HG03442 (cell line): ENCODE measurements at regions not wholly inside any gene's neighbourhood (a gene's known extent, or its start where the extent isn't known, plus 50 kb on each side); places are given as distances from the start of the nearest gene placed in this dataset.
A peak's percentile ranks its signal among the peaks of the same experiment; 100 is the strongest.
"Not testable (repeated sequence)": the region's sequence is repeated elsewhere in the genome, so short reads cannot be mapped to it uniquely, and the experiment has no call there.

Experiments
- ATAC-seq: cut with Tn5 transposase; IDR thresholded peaks from one replicate; pipeline ENCODE4 v1.9.1; 2021; ENCODE audit warnings: mild to moderate bottlenecking, moderate library complexity; ENCODE audit not compliant: unreplicated experiment

- ATAC-seq, result not testable (repeated sequence)
Measured at GRCh38 chr3:195669310-195669709, 51.5 kb upstream of the MUC20 start.

- ATAC-seq, result not testable (repeated sequence)
Measured at GRCh38 chr3:195668131-195668766, 52.5 kb upstream of the MUC20 start.

DNA sequence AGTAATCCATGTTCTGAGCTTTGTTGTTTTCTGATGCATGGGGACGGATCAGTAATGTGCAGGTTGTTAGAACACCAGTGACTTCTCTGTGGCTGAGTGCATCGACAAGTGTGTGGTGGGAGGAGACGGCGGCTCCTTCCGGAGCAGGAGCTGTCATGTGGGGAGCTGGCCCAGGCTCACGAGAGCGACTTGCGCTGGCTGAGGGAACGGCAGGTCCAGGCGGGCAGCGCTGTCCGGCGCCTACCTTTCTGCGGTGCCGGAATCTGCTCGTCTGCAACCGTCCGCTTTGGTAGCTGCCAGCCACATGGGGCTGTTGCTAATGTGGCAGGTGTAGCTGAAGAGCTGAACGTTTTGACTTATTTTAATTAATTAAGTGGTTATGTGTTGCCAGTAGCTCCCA lies 55.5 kb upstream of the MUC20 start:
- ATAC-seq, result not testable (repeated sequence)

- not testable (repeated sequence) for ATAC-seq
Measured at GRCh38 chr3:195664131-195664530, 56.6 kb upstream of the MUC20 start.

DNA sequence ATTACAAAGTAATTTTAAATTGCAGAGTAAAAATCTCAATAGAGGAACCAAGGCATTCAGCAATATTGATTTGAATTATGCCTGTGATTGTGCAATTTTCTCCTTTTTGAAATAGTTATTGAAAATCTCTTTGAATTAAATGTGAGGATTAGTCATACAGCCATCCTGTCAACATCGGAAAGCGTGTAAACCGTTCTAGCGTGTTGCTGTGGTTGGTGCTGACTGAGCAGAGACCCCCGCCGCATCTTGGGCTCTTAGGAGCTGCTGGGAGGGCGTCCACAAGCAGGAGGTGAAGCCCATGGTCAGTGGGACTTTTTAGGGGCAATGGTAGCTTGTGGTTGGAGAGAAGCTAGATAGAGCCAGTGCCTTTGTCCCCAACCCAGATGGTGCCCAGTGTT lies 61.6 kb upstream of the MUC20 start:
- ATAC-seq, result not testable (repeated sequence)

DNA sequence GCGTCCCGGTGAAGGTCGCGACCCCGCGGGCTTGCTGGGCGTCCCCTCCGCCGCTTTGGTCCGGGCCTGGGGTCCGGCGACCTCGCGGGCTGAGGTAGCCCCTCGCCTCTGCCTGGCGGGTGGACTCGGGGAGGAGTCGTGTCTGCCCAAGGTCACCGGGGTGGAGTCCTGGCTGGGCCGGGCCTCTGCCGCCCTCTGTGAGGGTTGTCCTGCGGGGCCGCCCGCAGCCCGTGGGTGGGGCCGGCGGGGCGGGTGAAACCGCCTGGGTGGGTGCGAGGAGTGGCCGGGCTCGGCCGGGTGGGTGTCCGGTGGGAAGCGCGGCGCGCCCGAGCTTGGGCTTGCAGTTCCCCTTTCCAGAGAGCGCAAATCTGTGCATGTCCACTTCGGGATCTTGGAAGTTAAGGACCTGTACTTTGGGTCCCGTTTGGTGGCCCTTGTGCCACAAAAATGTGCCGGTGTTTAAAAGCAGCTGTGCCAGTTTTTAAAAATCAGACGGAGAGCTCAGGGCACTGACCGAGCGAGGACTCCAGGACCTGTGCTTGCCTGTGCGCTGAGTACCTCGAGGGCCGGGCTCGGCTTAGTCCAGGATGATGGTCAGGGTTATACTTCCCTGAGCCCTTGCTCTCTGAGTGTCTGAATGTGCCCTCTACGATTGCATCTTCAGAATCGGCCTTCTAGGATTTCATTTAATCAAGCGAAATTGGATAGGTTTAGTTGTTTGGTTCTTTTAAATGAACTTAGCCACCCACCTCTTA lies 62.2 kb upstream of the MUC20 start:
- peak; percentile 37 for ATAC-seq

- peak; percentile 77 for ATAC-seq
Measured at GRCh38 chr3:195657475-195658372, 63.1 kb upstream of the MUC20 start.

DNA sequence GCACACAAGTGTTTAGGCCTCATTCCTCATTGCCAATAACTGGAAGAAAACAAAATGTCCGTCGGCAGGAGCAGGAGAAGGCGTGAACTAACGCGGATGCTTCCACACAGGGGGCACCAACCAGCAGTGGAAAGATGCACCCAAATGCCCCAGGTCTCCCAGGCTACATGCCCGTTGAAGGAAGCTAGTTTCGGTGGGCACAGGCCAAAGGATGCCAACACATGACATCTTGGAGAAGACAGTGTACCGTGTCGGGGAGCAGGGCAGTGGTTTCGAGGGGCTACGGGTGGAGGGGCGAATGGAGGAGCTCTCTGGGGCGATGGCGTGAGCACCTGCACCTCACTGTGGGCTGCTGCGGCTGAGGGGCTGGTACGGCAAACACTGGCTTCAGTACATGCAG lies 64.7 kb upstream of the MUC20 start:
- ATAC-seq, result not testable (repeated sequence)

- not testable (repeated sequence) for ATAC-seq
Measured at GRCh38 chr3:195654746-195655145, 66.0 kb upstream of the MUC20 start.

DNA sequence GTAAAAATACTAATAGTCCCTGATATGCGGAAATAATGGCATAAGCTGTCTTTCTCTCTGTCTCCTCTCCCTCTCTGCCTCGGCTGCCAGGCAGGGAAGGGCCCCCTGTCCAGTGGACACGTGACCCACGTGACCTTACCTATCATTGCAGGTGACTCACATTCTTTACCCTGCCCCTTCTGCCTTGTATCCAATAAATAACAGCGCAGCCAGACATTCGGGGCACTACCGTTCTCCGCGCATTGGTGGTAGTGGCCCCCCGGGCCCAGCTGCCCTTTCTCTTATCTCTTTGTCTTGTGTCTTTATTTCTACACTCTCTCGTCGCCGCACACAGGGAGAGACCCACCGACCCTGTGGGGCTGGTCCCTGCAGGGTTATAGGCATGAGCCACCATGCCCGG lies 66.6 kb upstream of the MUC20 start:
- not testable (repeated sequence) for ATAC-seq

DNA sequence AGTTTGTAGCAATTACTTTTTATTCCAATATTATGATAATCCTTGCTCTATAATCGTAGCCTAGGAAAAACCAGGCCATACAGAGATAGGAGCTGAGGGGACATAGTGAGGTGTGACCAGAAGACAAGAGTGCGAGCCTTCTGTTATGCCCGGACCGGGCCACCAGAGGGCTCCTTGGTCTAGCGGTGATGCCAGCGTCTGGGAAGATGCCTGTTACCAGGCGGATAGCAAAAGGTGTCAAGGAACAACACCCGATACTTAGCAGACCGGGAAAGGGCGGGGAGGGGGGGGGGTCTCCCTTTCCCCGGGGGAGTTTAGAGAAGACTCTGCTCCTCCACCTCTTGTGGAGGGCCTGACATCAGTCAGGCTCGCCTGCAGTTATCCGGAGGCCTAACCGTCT lies 67.1 kb upstream of the MUC20 start:
- ATAC-seq, result not testable (repeated sequence)

- not testable (repeated sequence) for ATAC-seq
Measured at GRCh38 chr3:195647912-195648702, 64.4 kb upstream of the APOD start.

DNA sequence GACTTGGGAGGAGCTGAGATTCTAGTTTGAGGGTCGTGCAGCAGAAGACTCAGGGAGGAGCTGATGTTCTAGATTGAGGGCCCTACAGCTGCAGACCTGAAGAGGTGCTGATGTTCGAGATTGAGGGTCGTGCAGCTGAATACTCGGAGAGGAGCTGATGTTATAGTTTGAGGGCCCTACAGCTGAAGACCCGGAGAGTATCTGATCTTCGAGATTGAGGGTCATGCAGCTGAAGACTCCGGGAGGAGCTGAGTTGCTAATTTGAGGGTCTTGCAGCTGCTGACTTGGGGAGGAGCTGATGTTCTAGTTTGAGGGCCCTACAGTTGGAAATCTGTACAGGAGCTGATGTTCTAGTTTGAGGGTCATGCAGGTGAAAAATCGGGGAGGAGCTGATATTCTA lies 62.1 kb upstream of the APOD start:
- not testable (repeated sequence) for ATAC-seq

DNA sequence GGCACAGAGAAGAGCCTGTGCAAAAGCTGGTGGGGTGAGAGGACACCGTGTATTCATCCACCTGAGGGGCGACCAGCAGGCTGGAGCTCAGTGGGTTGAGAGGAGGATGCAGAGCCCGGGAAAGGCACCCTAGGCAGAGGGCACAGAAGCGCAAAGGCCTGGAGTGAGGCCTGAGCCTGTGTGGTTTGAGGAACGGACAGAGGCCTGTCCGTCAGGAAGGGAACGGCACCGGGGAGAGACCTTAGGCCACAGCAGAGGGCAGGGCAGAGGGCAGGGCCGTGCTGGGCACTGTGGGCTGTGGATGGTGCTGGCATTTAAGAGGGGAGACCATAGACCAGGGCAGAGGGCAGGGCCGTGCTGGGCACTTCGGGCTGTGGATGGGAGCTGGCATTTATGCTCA lies 59.5 kb upstream of the APOD start:
- not testable (repeated sequence) for ATAC-seq

DNA sequence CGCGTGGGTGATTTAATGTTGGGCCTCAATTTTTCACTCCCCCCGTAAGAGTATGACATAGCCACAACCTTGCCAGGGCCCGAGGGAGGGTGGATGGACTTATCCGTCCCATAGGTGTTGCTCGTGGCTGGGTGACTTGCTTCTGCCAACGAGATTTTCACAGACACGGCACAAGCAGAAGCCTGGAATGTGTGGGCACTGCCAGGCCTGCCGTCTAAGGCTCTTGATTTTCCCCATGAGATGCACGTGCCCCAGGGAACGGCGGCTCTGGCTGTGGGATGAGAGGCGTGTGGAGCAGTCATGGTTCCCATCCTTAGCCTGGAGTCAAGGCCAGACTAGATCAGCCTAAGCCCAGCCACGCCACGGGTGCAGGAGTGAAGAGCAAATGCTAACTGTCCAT lies 58.6 kb upstream of the APOD start:
- not testable (repeated sequence) for ATAC-seq

DNA sequence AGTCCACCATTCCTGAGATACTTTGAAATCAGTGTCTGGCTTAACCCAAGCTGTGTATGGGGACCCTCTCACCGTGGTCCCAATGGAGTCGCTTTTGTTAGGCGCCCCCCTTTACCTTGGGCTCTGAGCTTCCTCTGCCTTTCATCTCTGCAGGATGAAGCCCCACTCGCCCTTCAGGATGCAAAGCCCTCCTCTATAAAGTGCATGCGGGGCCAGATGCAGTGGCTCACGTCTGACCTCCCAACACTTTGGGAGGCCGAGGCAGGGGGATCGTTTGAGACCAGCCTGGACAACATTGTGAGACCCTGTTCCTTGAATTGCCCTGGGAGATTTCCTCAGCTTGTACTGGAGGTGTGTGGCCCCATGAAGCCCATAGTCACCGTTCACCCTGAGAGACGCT lies 54.7 kb upstream of the APOD start:
- not testable (repeated sequence) for ATAC-seq

GRCh38 chr3:195637473-195638233 lies 53.9 kb upstream of the APOD start:
- not testable (repeated sequence) for ATAC-seq

DNA sequence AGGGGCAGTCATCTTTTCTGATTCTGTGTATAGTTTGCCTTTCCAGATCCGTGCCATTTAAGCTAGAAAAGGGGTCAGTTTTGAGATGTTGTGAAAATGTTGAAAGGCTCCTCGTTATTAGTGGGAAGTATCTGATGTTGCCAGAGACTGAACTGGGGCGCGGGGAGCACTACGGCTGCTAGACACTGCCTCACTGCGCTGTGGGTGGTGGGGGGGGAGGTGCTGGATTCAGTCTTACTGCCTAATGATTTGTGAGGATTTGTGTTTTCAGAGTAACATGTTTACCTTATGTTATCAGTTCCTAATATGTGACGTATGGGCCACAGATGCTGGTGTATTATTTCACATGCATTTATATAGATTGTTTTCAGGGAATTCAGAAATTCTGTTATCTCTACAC lies 53.3 kb upstream of the APOD start:
- ATAC-seq, result not testable (repeated sequence)

GRCh38 chr3:195635898-195636685 lies 52.4 kb upstream of the APOD start:
- not testable (repeated sequence) for ATAC-seq
